ENCODE measurements at regions not wholly inside any gene's neighbourhood (a gene's known extent, or its start where the extent isn't known, plus 50 kb on each side); places are given as distances from the start of the nearest gene placed in this dataset.

DNA sequence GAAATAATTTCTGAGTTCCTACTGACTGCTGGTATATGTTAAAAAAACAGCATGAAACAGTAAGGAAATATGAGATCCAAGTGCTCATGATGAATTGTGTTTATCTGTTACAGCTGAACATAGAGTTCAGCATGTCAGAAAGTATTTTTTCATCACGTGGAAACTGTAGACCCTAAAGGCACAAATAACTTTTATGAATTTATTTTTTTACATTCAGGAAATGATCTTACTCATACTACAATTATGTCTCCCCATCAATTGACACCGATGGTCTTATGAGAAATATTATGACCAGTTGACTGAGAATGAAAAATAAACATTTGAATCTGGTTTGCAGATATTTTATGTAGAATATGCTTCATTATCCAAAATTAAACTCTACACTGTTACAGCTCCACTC lies 283.1 kb upstream of the SPANXN4 start:
- Histone ChIP-seq H3K9ac (replicated peaks; ENCODE audit: extremely low read depth, insufficient read depth, low read length) (no peak overlapping the region), H3K27me3 (ENCODE audit: control insufficient read depth in 2 of 2, insufficient read depth in 2 of 2, low read length in 2 of 2) (no peaks in the 10 kb centered on the region), H3K4me2 (ENCODE audit: insufficient read depth, low read length) (no peak overlapping the region), H3K9me1 (replicated peaks; ENCODE audit: control insufficient read depth, extremely low read depth, insufficient read depth, low read length) (no peaks in the 10 kb centered on the region), H3K27ac (ENCODE audit: insufficient read depth, low read depth, low read length) (no peak overlapping the region), H3K4me3 (replicated peaks in 1 of 3; ENCODE audit: insufficient read depth in 1 of 3, low read depth in 1 of 3, low read length in 3 of 3) (no peak overlapping the region), H3K79me2 (ENCODE audit: control insufficient read depth, insufficient read depth, low read length) (no peaks in the 10 kb centered on the region), H3K9me3 (replicated peaks; ENCODE audit: control insufficient read depth, insufficient read depth, low read length) (no peaks in the 10 kb centered on the region), H3K36me3 (ENCODE audit: control insufficient read depth in 2 of 2, extremely low read depth in 1 of 2, insufficient read depth in 2 of 2, low read length in 2 of 2) (no peaks in the 10 kb centered on the region), H4K20me1 (replicated peaks; ENCODE audit: control insufficient read depth, extremely low read depth, insufficient read depth, low read length) (no peaks in the 10 kb centered on the region), H3K4me1 (ENCODE audit: control insufficient read depth, extremely low read depth, insufficient read depth, low read length) (no peaks in the 10 kb centered on the region), H2AFZ (ENCODE audit: low read depth, low read length) (no peak overlapping the region)
- intact Hi-C loops (cut with micrococcal nuclease), result no loop called here
- dilution Hi-C loops (cut with MboI; ENCODE audit: extremely low pct_ligation_motif_present, low sequenced_read_pairs), result no loop called here
- no peak for FAIRE-seq
- no peak for TF ChIP-seq GATA2 (IDR thresholded peaks at IDR 0.05; ENCODE audit: insufficient read depth, insufficient read length, low read depth, low read length)
- TF ChIP-seq POLR2A (IDR thresholded peaks at IDR 0.05; ENCODE audit: low read depth, low read length), result no peak
- ChIA-PET POLR2A (no interaction called here), CTCF (no interaction called here)
- no peak for DNase-seq (ENCODE audit: low read depth, low spot score)
- BruUV-seq (replicated peaks), result no TSS peak

DNA sequence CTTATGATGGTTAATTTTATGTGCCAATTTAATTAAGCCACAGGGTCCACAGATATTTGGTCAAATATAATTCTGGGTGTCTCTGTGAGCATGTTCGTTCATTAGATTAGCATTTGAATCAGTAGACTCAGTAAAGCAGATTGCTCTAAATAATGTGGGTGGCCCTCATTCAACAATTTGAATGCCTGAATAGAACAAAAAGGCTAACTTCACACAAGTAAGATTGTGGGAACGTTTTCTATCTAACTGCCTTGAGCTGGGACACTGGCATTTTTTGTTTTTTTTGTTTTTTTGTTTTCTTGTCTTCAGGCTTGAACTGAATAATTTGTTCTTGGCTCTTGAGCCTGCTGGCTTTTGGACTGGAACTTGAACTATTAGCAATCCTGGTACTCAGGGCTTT lies 292.4 kb upstream of the SPANXN4 start:
- Histone ChIP-seq H3K4me2 (ENCODE audit: insufficient read depth, low read length) (no peak overlapping the region), H4K20me1 (replicated peaks; ENCODE audit: control insufficient read depth, extremely low read depth, insufficient read depth, low read length) (no peaks in the 10 kb centered on the region), H2AFZ (ENCODE audit: low read depth, low read length) (no peak overlapping the region), H3K4me3 (replicated peaks in 1 of 3; ENCODE audit: insufficient read depth in 1 of 3, low read depth in 1 of 3, low read length in 3 of 3) (no peak overlapping the region), H3K9me3 (replicated peaks; ENCODE audit: control insufficient read depth, insufficient read depth, low read length) (no peaks in the 10 kb centered on the region), H3K9ac (replicated peaks; ENCODE audit: extremely low read depth, insufficient read depth, low read length) (no peak overlapping the region), H3K27me3 (ENCODE audit: control insufficient read depth in 2 of 2, insufficient read depth in 2 of 2, low read length in 2 of 2) (no peaks in the 10 kb centered on the region), H3K79me2 (ENCODE audit: control insufficient read depth, insufficient read depth, low read length) (no peaks in the 10 kb centered on the region), H3K27ac (ENCODE audit: insufficient read depth, low read depth, low read length) (no peak overlapping the region), H3K4me1 (ENCODE audit: control insufficient read depth, extremely low read depth, insufficient read depth, low read length) (no peaks in the 10 kb centered on the region), H3K9me1 (replicated peaks; ENCODE audit: control insufficient read depth, extremely low read depth, insufficient read depth, low read length) (no peaks in the 10 kb centered on the region), H3K36me3 (ENCODE audit: control insufficient read depth in 2 of 2, extremely low read depth in 1 of 2, insufficient read depth in 2 of 2, low read length in 2 of 2) (no peaks in the 10 kb centered on the region)
- TF ChIP-seq, protein P1, sequence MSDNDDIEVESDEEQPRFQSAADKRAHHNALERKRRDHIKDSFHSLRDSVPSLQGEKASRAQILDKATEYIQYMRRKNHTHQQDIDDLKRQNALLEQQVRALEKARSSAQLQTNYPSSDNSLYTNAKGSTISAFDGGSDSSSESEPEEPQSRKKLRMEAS (IDR thresholded peaks at IDR 0.05; ENCODE audit: insufficient read depth, insufficient read length), result no peak
- TF ChIP-seq POLR2AphosphoS5 (IDR thresholded peaks at IDR 0.05; ENCODE audit: insufficient read depth, low read depth, low read length) (no peak), FOS (IDR thresholded peaks at IDR 0.05; ENCODE audit: borderline replicate concordance, insufficient read depth, low read length) (no peak), POLR2A (IDR thresholded peaks at IDR 0.05; ENCODE audit: low read depth, low read length) (no peak), MYC (IDR thresholded peaks at IDR 0.05; ENCODE audit: low read depth, low read length) (no peak), GATA2 (IDR thresholded peaks at IDR 0.05; ENCODE audit: insufficient read depth, insufficient read length, low read depth, low read length) (no peak), EZH2 (IDR thresholded peaks at IDR 0.05; ENCODE audit: borderline replicate concordance, low read depth, low read length, severe bottlenecking) (no peak), JUN (IDR thresholded peaks at IDR 0.05; ENCODE audit: borderline replicate concordance, insufficient read depth, insufficient read length, low read depth) (no peak)
- TF ChIP-seq, protein P2, sequence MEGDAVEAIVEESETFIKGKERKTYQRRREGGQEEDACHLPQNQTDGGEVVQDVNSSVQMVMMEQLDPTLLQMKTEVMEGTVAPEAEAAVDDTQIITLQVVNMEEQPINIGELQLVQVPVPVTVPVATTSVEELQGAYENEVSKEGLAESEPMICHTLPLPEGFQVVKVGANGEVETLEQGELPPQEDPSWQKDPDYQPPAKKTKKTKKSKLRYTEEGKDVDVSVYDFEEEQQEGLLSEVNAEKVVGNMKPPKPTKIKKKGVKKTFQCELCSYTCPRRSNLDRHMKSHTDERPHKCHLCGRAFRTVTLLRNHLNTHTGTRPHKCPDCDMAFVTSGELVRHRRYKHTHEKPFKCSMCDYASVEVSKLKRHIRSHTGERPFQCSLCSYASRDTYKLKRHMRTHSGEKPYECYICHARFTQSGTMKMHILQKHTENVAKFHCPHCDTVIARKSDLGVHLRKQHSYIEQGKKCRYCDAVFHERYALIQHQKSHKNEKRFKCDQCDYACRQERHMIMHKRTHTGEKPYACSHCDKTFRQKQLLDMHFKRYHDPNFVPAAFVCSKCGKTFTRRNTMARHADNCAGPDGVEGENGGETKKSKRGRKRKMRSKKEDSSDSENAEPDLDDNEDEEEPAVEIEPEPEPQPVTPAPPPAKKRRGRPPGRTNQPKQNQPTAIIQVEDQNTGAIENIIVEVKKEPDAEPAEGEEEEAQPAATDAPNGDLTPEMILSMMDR (IDR thresholded peaks at IDR 0.05; ENCODE audit: extremely low read depth in 1 of 2, insufficient read depth in 1 of 2, low read depth in 1 of 2, low read length in 2 of 2), result no peak
- POLR2A ChIA-PET, result no interaction called here
- intact Hi-C loops (cut with micrococcal nuclease) (no loop called here), dilution Hi-C loops (cut with MboI; ENCODE audit: extremely low pct_ligation_motif_present, low sequenced_read_pairs) (no loop called here)
- DNase-seq (ENCODE audit: low read depth, low spot score) (no peak), FAIRE-seq (no peak)
- BruUV-seq (replicated peaks), result no TSS peak
- CTCF ChIA-PET, result no interaction called here
